ENCODE measurements at regions not wholly inside any gene's neighbourhood (a gene's known extent, or its start where the extent isn't known, plus 50 kb on each side); places are given as distances from the start of the nearest gene placed in this dataset.

DNA sequence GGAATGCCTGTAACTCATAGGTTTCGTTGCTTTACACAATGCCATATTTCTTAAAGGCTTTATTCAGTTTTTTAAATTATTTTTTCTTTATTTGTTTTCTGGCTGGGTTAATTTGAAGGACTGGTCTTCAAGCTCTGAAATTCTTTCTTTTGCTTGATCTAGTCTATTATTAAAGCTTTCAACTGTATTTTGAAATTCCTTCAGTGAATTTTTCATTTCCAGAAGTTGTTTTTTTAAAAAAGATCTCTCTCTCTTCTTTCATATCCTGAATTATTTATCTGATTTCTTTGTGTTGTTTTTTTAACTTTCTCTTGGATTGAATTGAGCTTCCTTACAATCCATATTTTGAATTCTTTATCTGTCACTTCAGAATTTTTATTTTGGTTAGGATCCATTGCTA, 239.9 kb upstream of the CTAGE1 start:
- TF ChIP-seq, protein P1, sequence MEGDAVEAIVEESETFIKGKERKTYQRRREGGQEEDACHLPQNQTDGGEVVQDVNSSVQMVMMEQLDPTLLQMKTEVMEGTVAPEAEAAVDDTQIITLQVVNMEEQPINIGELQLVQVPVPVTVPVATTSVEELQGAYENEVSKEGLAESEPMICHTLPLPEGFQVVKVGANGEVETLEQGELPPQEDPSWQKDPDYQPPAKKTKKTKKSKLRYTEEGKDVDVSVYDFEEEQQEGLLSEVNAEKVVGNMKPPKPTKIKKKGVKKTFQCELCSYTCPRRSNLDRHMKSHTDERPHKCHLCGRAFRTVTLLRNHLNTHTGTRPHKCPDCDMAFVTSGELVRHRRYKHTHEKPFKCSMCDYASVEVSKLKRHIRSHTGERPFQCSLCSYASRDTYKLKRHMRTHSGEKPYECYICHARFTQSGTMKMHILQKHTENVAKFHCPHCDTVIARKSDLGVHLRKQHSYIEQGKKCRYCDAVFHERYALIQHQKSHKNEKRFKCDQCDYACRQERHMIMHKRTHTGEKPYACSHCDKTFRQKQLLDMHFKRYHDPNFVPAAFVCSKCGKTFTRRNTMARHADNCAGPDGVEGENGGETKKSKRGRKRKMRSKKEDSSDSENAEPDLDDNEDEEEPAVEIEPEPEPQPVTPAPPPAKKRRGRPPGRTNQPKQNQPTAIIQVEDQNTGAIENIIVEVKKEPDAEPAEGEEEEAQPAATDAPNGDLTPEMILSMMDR (IDR thresholded peaks at IDR 0.05), result no peak
- TF ChIP-seq EZH2 (IDR thresholded peaks at IDR 0.05), result no peak
- TF ChIP-seq EZH2phosphoT487 (IDR thresholded peaks at IDR 0.05), result no peak
